Small intestine (tissue), 7 donors: ENCODE measurements at regions not wholly inside any gene's neighbourhood (a gene's known extent, or its start where the extent isn't known, plus 50 kb on each side); places are given as distances from the start of the nearest gene placed in this dataset.

Experiments
- DNase-seq, 2 donors: peaks; one replicate each; pipeline versions ENCODE4 v3.0.0 to v3.0.0-alpha.2; 2013
- FAIRE-seq: peaks from 2 replicates; lab custom pipeline; 2012; peaks lifted over from hg19 to GRCh38; lab: Jason Lieb, UNC
- H3K27ac ChIP-seq, 3 donors: one replicate each; pipeline ENCODE4 v1.5.1; 2013; ENCODE audit warnings: low read length in 2 of 3, mild to moderate bottlenecking in 2 of 3, control low read depth in 1 of 3, inconsistent platforms in 1 of 3, low read depth in 1 of 3, moderate library complexity in 1 of 3
- H3K27me3 ChIP-seq, 3 donors: one replicate each; pipeline ENCODE4 v1.6.1; 2013; ENCODE audit warnings: low read length in 3 of 3, inconsistent platforms in 1 of 3; ENCODE audit not compliant: control insufficient read depth in 3 of 3, insufficient read depth in 3 of 3
- H3K36me3 ChIP-seq, 3 donors: one replicate each; pipeline ENCODE4 v1.6.1; 2013; ENCODE audit warnings: low read length in 3 of 3, inconsistent platforms in 1 of 3, low read depth in 1 of 3, mild to moderate bottlenecking in 1 of 3, moderate library complexity in 1 of 3; ENCODE audit not compliant: control insufficient read depth in 3 of 3, insufficient read depth in 2 of 3
- H3K4me1 ChIP-seq, 3 donors: one replicate each; pipeline ENCODE4 v1.6.1; 2013; ENCODE audit warnings: low read length in 2 of 3, inconsistent platforms in 1 of 3, low read depth in 1 of 3, mild to moderate bottlenecking in 1 of 3, moderate library complexity in 1 of 3; ENCODE audit not compliant: control insufficient read depth in 3 of 3, insufficient read depth in 2 of 3
- H3K4me3 ChIP-seq, 3 donors: one replicate each; pipeline ENCODE4 v1.5.1; 2013; ENCODE audit warnings: low read length in 3 of 3, control low read depth in 1 of 3, inconsistent platforms in 1 of 3, low read depth in 1 of 3, mild to moderate bottlenecking in 1 of 3, moderate library complexity in 1 of 3
- H3K9me3 ChIP-seq, 2 donors: one replicate each; pipeline ENCODE4 v1.6.1; 2013; ENCODE audit warnings: low read depth in 1 of 2, low read length in 1 of 2; ENCODE audit not compliant: control insufficient read depth in 2 of 2, insufficient read depth in 1 of 2
- WGBS, 3 donors: extraction: QIAGEN DNeasy Blood & Tissue Kit; methylation state at CpG; one replicate each; pipeline ENCODE4 v1.1.7; 2013; 5-methylcytosine and 5-hydroxymethylcytosine counted together
- donor health status: healthy with polysubstance abuse.
- donor health status: control.
- donor health status: control.
- donor health status: Bipolar disorder and iron deficiency.
- donor health status: healthy.

GRCh38 chr11:28525636-28526405 is 417.6 kb downstream of the METTL15 start:
- Histone ChIP-seq H3K27me3 (no peaks in the 10 kb centered on the region), H3K4me1 (no peaks in the 10 kb centered on the region), H3K36me3 (no peaks in the 10 kb centered on the region), H3K27ac (no peak overlapping the region), H3K9me3 (peaks cover 0 to 15% of the 10 kb centered on the region in 2 donors), H3K4me3 (no peak overlapping the region)
- 91 to 97% (median 92%) methylated on average over 25 of the region's 25 CpGs for WGBS, 3 donors
- FAIRE-seq (no peak), DNase-seq (no peak)

GRCh38 chr11:28524098-28524497 is 415.9 kb downstream of the METTL15 start:
- FAIRE-seq (no peak), DNase-seq (no peak)
- Histone ChIP-seq H3K27me3 (no peaks in the 10 kb centered on the region), H3K4me1 (no peaks in the 10 kb centered on the region), H3K9me3 (peaks cover 0 to 15% of the 10 kb centered on the region in 2 donors), H3K27ac (no peak overlapping the region), H3K36me3 (no peaks in the 10 kb centered on the region), H3K4me3 (no peak overlapping the region)
- 52 to 85% (median 73%) methylated on average over 1 of the region's 1 CpG for WGBS, 3 donors

GRCh38 chr11:28521075-28521474 is 412.9 kb downstream of the METTL15 start:
- DNase-seq, result no peak
- 85 to 98% (median 86%) methylated on average over 2 of the region's 2 CpGs for WGBS, 3 donors
- FAIRE-seq, result no peak
- Histone ChIP-seq H3K27me3 (no peaks in the 10 kb centered on the region), H3K27ac (no peak overlapping the region), H3K4me1 (no peaks in the 10 kb centered on the region), H3K9me3 (peaks cover 0 to 9% of the 10 kb centered on the region in 2 donors), H3K36me3 (no peaks in the 10 kb centered on the region), H3K4me3 (no peak overlapping the region)

GRCh38 chr11:28520291-28520690 is 412.1 kb downstream of the METTL15 start:
- Histone ChIP-seq H3K27ac (no peak overlapping the region), H3K36me3 (no peaks in the 10 kb centered on the region), H3K4me1 (no peaks in the 10 kb centered on the region), H3K9me3 (peaks cover 0 to 1% of the 10 kb centered on the region in 2 donors), H3K27me3 (no peaks in the 10 kb centered on the region), H3K4me3 (no peak overlapping the region)
- DNase-seq (no peak), FAIRE-seq (no peak)
- WGBS, 3 donors, result 59 to 86% (median 86%) methylated on average over 1 of the region's 1 CpG

- Histone ChIP-seq H3K36me3 (no peaks in the 10 kb centered on the region), H3K27me3 (no peaks in the 10 kb centered on the region), H3K27ac (no peak overlapping the region), H3K9me3 (peaks cover 0 to under 1% of the 10 kb centered on the region in 2 donors), H3K4me1 (no peaks in the 10 kb centered on the region), H3K4me3 (no peak overlapping the region)
- FAIRE-seq (no peak), DNase-seq (no peak)
These were observed 410.6 kb downstream of the METTL15 start for GRCh38 chr11:28518825-28519224.

GRCh38 chr11:28517621-28518020 is 409.4 kb downstream of the METTL15 start:
- no peak for DNase-seq
- FAIRE-seq, result no peak
- 65 to 77% (median 69%) methylated on average over 5 of the region's 5 CpGs for WGBS, 3 donors
- no peak overlapping the region for H3K27ac ChIP-seq
- H3K4me3 ChIP-seq, result no peak overlapping the region
- peaks cover 0 to 11% of the 10 kb centered on the region in 2 donors for H3K9me3 ChIP-seq
- no peaks in the 10 kb centered on the region for H3K36me3 ChIP-seq
- H3K4me1 ChIP-seq, result no peaks in the 10 kb centered on the region
- H3K27me3 ChIP-seq, result no peaks in the 10 kb centered on the region

GRCh38 chr11:28514391-28514790 is 406.2 kb downstream of the METTL15 start:
- H3K4me1 ChIP-seq, result no peaks in the 10 kb centered on the region
- 94 to 96% (median 96%) methylated on average over 2 of the region's 2 CpGs for WGBS, 3 donors
- FAIRE-seq (no peak), DNase-seq (no peak)
- no peaks in the 10 kb centered on the region for H3K36me3 ChIP-seq
- H3K27ac ChIP-seq, result no peak overlapping the region
- H3K27me3 ChIP-seq, result no peaks in the 10 kb centered on the region
- no peak overlapping the region for H3K4me3 ChIP-seq
- H3K9me3 ChIP-seq, result peaks cover 0 to 17% of the 10 kb centered on the region in 2 donors

GRCh38 chr11:28512143-28512756 is 404.1 kb downstream of the METTL15 start:
- 93 to 95% (median 94%) methylated on average over 18 to 19 of the region's 19 CpGs for WGBS, 3 donors
- Histone ChIP-seq H3K36me3 (no peaks in the 10 kb centered on the region), H3K4me1 (no peaks in the 10 kb centered on the region), H3K27me3 (no peaks in the 10 kb centered on the region), H3K4me3 (no peak overlapping the region), H3K27ac (no peak overlapping the region), H3K9me3 (peaks cover 0 to 17% of the 10 kb centered on the region in 2 donors)
- FAIRE-seq (no peak), DNase-seq (no peak)
